HCT116 (cell line): ENCODE measurements at regions not wholly inside any gene's neighbourhood (a gene's known extent, or its start where the extent isn't known, plus 50 kb on each side); places are given as distances from the start of the nearest gene placed in this dataset.

Source experiments
- ATAC-seq: fragments of 200-7000 bp; cut with Tn5 transposase; 2 replicates; pipeline ENCODE4 v1.9.1; 2020; ENCODE audit warnings: mild to moderate bottlenecking, moderate library complexity
- BruUV-seq: library from RNA; stranded (reverse); fragments of 400-500 nt; replicated peaks from 2 replicates; lab custom pipeline; 2021; lab: Mats Ljungman, UMichigan
- CTCF ChIA-PET: fragments of 300-600 bp; sonication (Branson Sonifier 250); formaldehyde crosslinking; loops from one replicate; lab custom pipeline; 2021; ENCODE audit warnings: antibody characterized with exemption; lab: Charles Lee
- POLR2A ChIA-PET: fragments of 300-600, 350-600 bp; sonication (Branson Sonifier 250); formaldehyde crosslinking; loops from one replicate; lab custom pipeline; 2021; ENCODE audit warnings: antibody characterized with exemption; lab: Charles Lee
- RAD21 ChIA-PET, 2 experiments: fragments of 300-600 bp; sonication (Branson Sonifier 250); formaldehyde crosslinking; loops; one replicate each; lab custom pipeline; 2023; ENCODE audit warnings: low total read pairs in 2 of 2; ENCODE audit not compliant: uncharacterized antibody in 2 of 2, unreplicated experiment in 2 of 2, low non-redundant PET in 1 of 2; lab: Charles Lee
- DNase-seq: peaks from one replicate; pipeline ENCODE4 v3.0.0-alpha.2; 2010; ENCODE audit warnings: low read depth, low spot score
- H2AFZ ChIP-seq: fragments of 200-600 bp; shearing (Covaris generic), sonication (generic); 2 replicates; pipeline ENCODE4 v1.6.1; 2017; ENCODE audit warnings: low read depth, mixed run types, mixed read lengths, antibody characterized with exemption, low read length; ENCODE audit not compliant: poor library complexity, severe bottlenecking
- H3K27ac ChIP-seq: 2 replicates; pipeline ENCODE4 v1.5.1; 2012; ENCODE audit warnings: low read depth, low read length
- H3K27me3 ChIP-seq: fragments of 200-600 bp; sonication (generic); 2 replicates; pipeline ENCODE4 v1.6.1; 2016; ENCODE audit warnings: mixed run types, low read length, mixed read lengths; ENCODE audit not compliant: insufficient read depth
- H3K36me3 ChIP-seq, 2 experiments: fragments of 200-500 bp in 1 of 2; fragments of 200-600 bp in 1 of 2; sonication (Bioruptor generic) in 1 of 2; sonication (generic) in 1 of 2; 2 replicates each; pipeline versions ENCODE4 v1.5.1 to v1.6.1; 2014 to 2016; ENCODE audit warnings: low read length in 2 of 2, inconsistent platforms in 1 of 2, mixed read lengths in 1 of 2, mixed run types in 1 of 2; ENCODE audit not compliant: insufficient read depth in 2 of 2, control insufficient read depth in 1 of 2
- H3K4me1 ChIP-seq, 2 experiments: fragments of 200-600 bp in 1 of 2; sonication (generic) in 1 of 2; 2 replicates each; pipeline versions ENCODE4 v1.5.1 to v1.6.1; 2012 to 2017; ENCODE audit warnings: low read length in 2 of 2, inconsistent platforms in 1 of 2, mild to moderate bottlenecking in 1 of 2, mixed read lengths in 1 of 2, mixed run types in 1 of 2, moderate library complexity in 1 of 2; ENCODE audit not compliant: insufficient read depth in 2 of 2, control insufficient read depth in 1 of 2
- H3K4me2 ChIP-seq: fragments of 200-600 bp; sonication (generic); 2 replicates; pipeline ENCODE4 v1.6.1; 2017; ENCODE audit warnings: mixed run types, low read length, mixed read lengths
- H3K4me3 ChIP-seq, 2 experiments: fragments of 200-600 bp in 1 of 2; sonication (generic) in 1 of 2; replicated peaks in 1 of 2; 2 replicates each; pipeline ENCODE4 v1.5.1; 2011 to 2016; ENCODE audit warnings: low read length in 2 of 2, control low read depth in 1 of 2, low read depth in 1 of 2, mild to moderate bottlenecking in 1 of 2, mixed read lengths in 1 of 2, mixed run types in 1 of 2
- H3K79me2 ChIP-seq: fragments of 200-600 bp; sonication (generic); 2 replicates; pipeline ENCODE4 v1.6.1; 2017; ENCODE audit warnings: mild to moderate bottlenecking, mixed run types, low read length, moderate library complexity, mixed read lengths; ENCODE audit not compliant: insufficient read depth
- H3K9ac ChIP-seq: fragments of 200-600 bp; sonication (generic); 2 replicates; pipeline ENCODE4 v1.6.1; 2016; ENCODE audit warnings: low read length, mixed read lengths
- H3K9me2 ChIP-seq: fragments of 200-600 bp; sonication (generic), shearing (Covaris generic); 2 replicates; pipeline ENCODE4 v1.6.1; 2017; ENCODE audit warnings: mixed run types, mild to moderate bottlenecking, moderate library complexity; ENCODE audit not compliant: insufficient read depth
- H3K9me3 ChIP-seq, 2 experiments: fragments of 200-500 bp in 1 of 2; fragments of 200-600 bp in 1 of 2; sonication (Bioruptor generic) in 1 of 2; sonication (generic) in 1 of 2; 2 replicates each; pipeline ENCODE4 v1.6.1; 2014 to 2017; ENCODE audit warnings: low read length in 2 of 2, mixed read lengths in 2 of 2, inconsistent platforms in 1 of 2, low read depth in 1 of 2, mild to moderate bottlenecking in 1 of 2, mixed run types in 1 of 2, moderate library complexity in 1 of 2; ENCODE audit not compliant: control insufficient read depth in 1 of 2, insufficient read depth in 1 of 2
- H4K20me1 ChIP-seq: fragments of 200-600 bp; sonication (generic), shearing (Covaris generic); 2 replicates; pipeline ENCODE4 v1.6.1; 2017; ENCODE audit warnings: mixed run types, mild to moderate bottlenecking, moderate library complexity; ENCODE audit not compliant: insufficient read depth
- CBX3 ChIP-seq: IDR thresholded peaks from 2 replicates; pipeline ENCODE4 v1.6.1; 2012; ENCODE audit warnings: low read depth
- CEBPB ChIP-seq: IDR thresholded peaks from 2 replicates; pipeline ENCODE4 v1.6.1; 2012; ENCODE audit warnings: low read depth
- EGR1 ChIP-seq: IDR thresholded peaks from 2 replicates; pipeline ENCODE4 v1.6.1; 2012; ENCODE audit warnings: low read depth
- ELF1 ChIP-seq: IDR thresholded peaks from 2 replicates; pipeline ENCODE4 v1.6.1; 2012; ENCODE audit warnings: low read depth, borderline replicate concordance
- EZH2phosphoT487 ChIP-seq: fragments of 200-600 bp; IDR thresholded peaks from 2 replicates; pipeline ENCODE4 v1.6.1; 2018; ENCODE audit warnings: antibody characterized with exemption, borderline replicate concordance
- FOSL1 ChIP-seq: IDR thresholded peaks from 2 replicates; pipeline ENCODE4 v1.6.1; 2012; ENCODE audit warnings: low read depth
- POLR2A ChIP-seq: IDR thresholded peaks from 2 replicates; pipeline ENCODE4 v1.7.0; 2011; ENCODE audit warnings: borderline replicate concordance; ENCODE audit not compliant: insufficient read depth, insufficient read length; ENCODE audit errors: extremely low read depth
- POLR2AphosphoS5 ChIP-seq: IDR thresholded peaks from 2 replicates; pipeline ENCODE4 v1.6.1; 2011; ENCODE audit warnings: mild to moderate bottlenecking, low read depth, low read length, moderate library complexity
- SP1 ChIP-seq: IDR thresholded peaks from 2 replicates; pipeline ENCODE4 v1.6.1; 2012; ENCODE audit warnings: low read depth
- SRF ChIP-seq: IDR thresholded peaks from 2 replicates; pipeline ENCODE4 v1.6.1; 2012; ENCODE audit warnings: low read depth
- TCF7L2 ChIP-seq: IDR thresholded peaks from 2 replicates; pipeline ENCODE4 v1.7.0; 2011; ENCODE audit warnings: borderline replicate concordance, inconsistent platforms; ENCODE audit not compliant: insufficient read depth, insufficient read length; ENCODE audit errors: extremely low read depth
- YY1 ChIP-seq: IDR thresholded peaks from 2 replicates; pipeline ENCODE4 v1.6.1; 2011; ENCODE audit warnings: low read length, low read depth, moderate library complexity, mild to moderate bottlenecking; ENCODE audit not compliant: insufficient replicate concordance; ENCODE audit errors: extremely low read depth
- intact Hi-C: fragments of 100-400 bp; cut with micrococcal nuclease; formaldehyde crosslinking; loops from 2 replicates; pipeline ENCODE4 v1.10.0; 2022
- TF ChIP-seq, protein P1 (sequence below): IDR thresholded peaks from 2 replicates; pipeline ENCODE4 v1.6.1; 2011; ENCODE audit warnings: mild to moderate bottlenecking, low read length, moderate library complexity; ENCODE audit not compliant: insufficient replicate concordance; ENCODE audit errors: extremely low read depth
- TF ChIP-seq, protein P2 (sequence below): IDR thresholded peaks from 2 replicates; pipeline ENCODE4 v1.6.1; 2012
- TF ChIP-seq, protein P3 (sequence below): IDR thresholded peaks from 2 replicates; pipeline ENCODE4 v1.6.1; 2012; ENCODE audit warnings: low read depth

DNA sequence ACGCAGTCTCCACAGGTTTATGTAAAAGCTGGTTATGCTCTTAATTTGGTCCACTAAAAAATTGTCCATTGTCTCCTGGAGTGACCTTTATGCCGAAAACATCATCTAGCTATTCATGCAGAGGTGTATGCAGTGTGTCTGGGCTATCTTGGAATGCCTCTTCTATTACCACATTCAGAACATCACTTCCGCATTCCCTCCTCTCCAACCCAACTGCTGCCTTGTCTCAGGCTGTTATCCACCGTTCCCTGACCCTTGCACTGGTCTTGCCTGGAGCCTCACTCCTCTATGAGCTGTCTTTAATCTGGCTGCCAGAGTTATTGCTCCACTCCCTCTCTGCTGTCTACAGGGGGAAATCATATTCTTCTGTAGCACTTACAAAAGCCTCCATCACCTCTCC lies 214.1 kb upstream of the ANKRD55 start:
- no peak overlapping the region for H3K9ac ChIP-seq
- no peak for DNase-seq
- H2AFZ ChIP-seq = no peak overlapping the region
- CTCF ChIA-PET = no interaction called here
- no peaks in the 10 kb centered on the region for H4K20me1 ChIP-seq
- no peaks in the 10 kb centered on the region for H3K9me3 ChIP-seq
- H3K36me3 ChIP-seq = no peaks in the 10 kb centered on the region
- RAD21 ChIA-PET = no interaction called here
- H3K79me2 ChIP-seq = no peaks in the 10 kb centered on the region
- no peak overlapping the region for H3K27ac ChIP-seq
- H3K4me1 ChIP-seq = no peaks in the 10 kb centered on the region
- TF ChIP-seq SRF = no peak
- TF ChIP-seq, protein P1, sequence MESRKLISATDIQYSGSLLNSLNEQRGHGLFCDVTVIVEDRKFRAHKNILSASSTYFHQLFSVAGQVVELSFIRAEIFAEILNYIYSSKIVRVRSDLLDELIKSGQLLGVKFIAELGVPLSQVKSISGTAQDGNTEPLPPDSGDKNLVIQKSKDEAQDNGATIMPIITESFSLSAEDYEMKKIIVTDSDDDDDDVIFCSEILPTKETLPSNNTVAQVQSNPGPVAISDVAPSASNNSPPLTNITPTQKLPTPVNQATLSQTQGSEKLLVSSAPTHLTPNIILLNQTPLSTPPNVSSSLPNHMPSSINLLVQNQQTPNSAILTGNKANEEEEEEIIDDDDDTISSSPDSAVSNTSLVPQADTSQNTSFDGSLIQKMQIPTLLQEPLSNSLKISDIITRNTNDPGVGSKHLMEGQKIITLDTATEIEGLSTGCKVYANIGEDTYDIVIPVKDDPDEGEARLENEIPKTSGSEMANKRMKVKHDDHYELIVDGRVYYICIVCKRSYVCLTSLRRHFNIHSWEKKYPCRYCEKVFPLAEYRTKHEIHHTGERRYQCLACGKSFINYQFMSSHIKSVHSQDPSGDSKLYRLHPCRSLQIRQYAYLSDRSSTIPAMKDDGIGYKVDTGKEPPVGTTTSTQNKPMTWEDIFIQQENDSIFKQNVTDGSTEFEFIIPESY = no peak
- no peak for TF ChIP-seq TCF7L2
- TF ChIP-seq SP1 = no peak
- no peak for TF ChIP-seq POLR2AphosphoS5
- TF ChIP-seq, protein P2, sequence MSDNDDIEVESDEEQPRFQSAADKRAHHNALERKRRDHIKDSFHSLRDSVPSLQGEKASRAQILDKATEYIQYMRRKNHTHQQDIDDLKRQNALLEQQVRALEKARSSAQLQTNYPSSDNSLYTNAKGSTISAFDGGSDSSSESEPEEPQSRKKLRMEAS = no peak
- TF ChIP-seq, protein P3, sequence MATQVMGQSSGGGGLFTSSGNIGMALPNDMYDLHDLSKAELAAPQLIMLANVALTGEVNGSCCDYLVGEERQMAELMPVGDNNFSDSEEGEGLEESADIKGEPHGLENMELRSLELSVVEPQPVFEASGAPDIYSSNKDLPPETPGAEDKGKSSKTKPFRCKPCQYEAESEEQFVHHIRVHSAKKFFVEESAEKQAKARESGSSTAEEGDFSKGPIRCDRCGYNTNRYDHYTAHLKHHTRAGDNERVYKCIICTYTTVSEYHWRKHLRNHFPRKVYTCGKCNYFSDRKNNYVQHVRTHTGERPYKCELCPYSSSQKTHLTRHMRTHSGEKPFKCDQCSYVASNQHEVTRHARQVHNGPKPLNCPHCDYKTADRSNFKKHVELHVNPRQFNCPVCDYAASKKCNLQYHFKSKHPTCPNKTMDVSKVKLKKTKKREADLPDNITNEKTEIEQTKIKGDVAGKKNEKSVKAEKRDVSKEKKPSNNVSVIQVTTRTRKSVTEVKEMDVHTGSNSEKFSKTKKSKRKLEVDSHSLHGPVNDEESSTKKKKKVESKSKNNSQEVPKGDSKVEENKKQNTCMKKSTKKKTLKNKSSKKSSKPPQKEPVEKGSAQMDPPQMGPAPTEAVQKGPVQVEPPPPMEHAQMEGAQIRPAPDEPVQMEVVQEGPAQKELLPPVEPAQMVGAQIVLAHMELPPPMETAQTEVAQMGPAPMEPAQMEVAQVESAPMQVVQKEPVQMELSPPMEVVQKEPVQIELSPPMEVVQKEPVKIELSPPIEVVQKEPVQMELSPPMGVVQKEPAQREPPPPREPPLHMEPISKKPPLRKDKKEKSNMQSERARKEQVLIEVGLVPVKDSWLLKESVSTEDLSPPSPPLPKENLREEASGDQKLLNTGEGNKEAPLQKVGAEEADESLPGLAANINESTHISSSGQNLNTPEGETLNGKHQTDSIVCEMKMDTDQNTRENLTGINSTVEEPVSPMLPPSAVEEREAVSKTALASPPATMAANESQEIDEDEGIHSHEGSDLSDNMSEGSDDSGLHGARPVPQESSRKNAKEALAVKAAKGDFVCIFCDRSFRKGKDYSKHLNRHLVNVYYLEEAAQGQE = no peak
- TF ChIP-seq EZH2phosphoT487 = no peak
- TF ChIP-seq POLR2A = no peak
- TF ChIP-seq ELF1 = no peak
- no peak for TF ChIP-seq EGR1
- no peak for TF ChIP-seq CBX3
- TF ChIP-seq YY1 = no peak
- no peak for TF ChIP-seq CEBPB
- no peak for TF ChIP-seq FOSL1
- no peak overlapping the region for H3K4me3 ChIP-seq
- H3K4me2 ChIP-seq = no peak overlapping the region
- no peak for ATAC-seq
- no peaks in the 10 kb centered on the region for H3K27me3 ChIP-seq
- intact Hi-C loops = no loop called here
- POLR2A ChIA-PET = interaction anchor here (0.7 kb wide), 1 partner anchor 10 kb away, joined by 3 read pairs; no protein-coding TSS in a partner anchor
- no peaks in the 10 kb centered on the region for H3K9me2 ChIP-seq
- BruUV-seq = no TSS peak
